HG02884 (cell line): ENCODE measurements at regions not wholly inside any gene's neighbourhood (a gene's known extent, or its start where the extent isn't known, plus 50 kb on each side); places are given as distances from the start of the nearest gene placed in this dataset.
A peak's percentile ranks its signal among the peaks of the same experiment; 100 is the strongest.

Experiments
- ATAC-seq: cut with Tn5 transposase; IDR thresholded peaks from one replicate; pipeline ENCODE4 v1.9.1; 2021; ENCODE audit warnings: mild to moderate bottlenecking, moderate library complexity; ENCODE audit not compliant: unreplicated experiment

- ATAC-seq = no peak
Measured at GRCh38 chr7:121810831-121811672, 61.9 kb upstream of the PTPRZ1 start.

- ATAC-seq = no peak
Measured at GRCh38 chr7:121807078-121807477, 65.9 kb upstream of the PTPRZ1 start.

- no peak for ATAC-seq
Measured at GRCh38 chr7:121803039-121803438, 69.9 kb upstream of the PTPRZ1 start.

GRCh38 chr7:121800916-121801675, 71.9 kb upstream of the PTPRZ1 start:
- no peak for ATAC-seq

- no peak for ATAC-seq
Measured at GRCh38 chr7:121798896-121799295, 74.1 kb upstream of the PTPRZ1 start.

GRCh38 chr7:121798453-121798840, 74.5 kb upstream of the PTPRZ1 start:
- ATAC-seq = no peak

- ATAC-seq = no peak
Measured at GRCh38 chr7:121797657-121798452, 75.1 kb upstream of the PTPRZ1 start.

- no peak for ATAC-seq
Measured at GRCh38 chr7:121796936-121797656, 75.9 kb upstream of the PTPRZ1 start.

GRCh38 chr7:121796381-121796780, 76.6 kb upstream of the PTPRZ1 start:
- no peak for ATAC-seq

GRCh38 chr7:121795736-121796135, 77.2 kb upstream of the PTPRZ1 start:
- ATAC-seq = no peak

- no peak for ATAC-seq
Measured at GRCh38 chr7:121793716-121794115, 79.2 kb upstream of the PTPRZ1 start.

GRCh38 chr7:121777672-121778071, 95.3 kb upstream of the PTPRZ1 start:
- ATAC-seq = no peak

- peak; percentile 48 for ATAC-seq
Measured at GRCh38 chr7:121774563-121774962, 98.4 kb upstream of the PTPRZ1 start.

GRCh38 chr7:121766676-121767075, 106.3 kb upstream of the PTPRZ1 start:
- no peak for ATAC-seq

- ATAC-seq = no peak
Measured at GRCh38 chr7:121761399-121761798, 111.6 kb upstream of the PTPRZ1 start.

GRCh38 chr7:121755818-121756552, 117.0 kb upstream of the PTPRZ1 start:
- ATAC-seq = no peak

- ATAC-seq = no peak
Measured at GRCh38 chr7:121755286-121755685, 117.7 kb upstream of the PTPRZ1 start.

GRCh38 chr7:121753944-121754343, 119.0 kb upstream of the PTPRZ1 start:
- ATAC-seq = no peak

- no peak for ATAC-seq
Measured at GRCh38 chr7:121752706-121753105, 120.3 kb upstream of the PTPRZ1 start.

- no peak for ATAC-seq
Measured at GRCh38 chr7:121748546-121748945, 124.4 kb upstream of the PTPRZ1 start.
